ENCODE measurements at regions not wholly inside any gene's neighbourhood (a gene's known extent, or its start where the extent isn't known, plus 50 kb on each side); places are given as distances from the start of the nearest gene placed in this dataset.
A peak's percentile ranks its signal among the peaks of the same experiment; 100 is the strongest.

DNA sequence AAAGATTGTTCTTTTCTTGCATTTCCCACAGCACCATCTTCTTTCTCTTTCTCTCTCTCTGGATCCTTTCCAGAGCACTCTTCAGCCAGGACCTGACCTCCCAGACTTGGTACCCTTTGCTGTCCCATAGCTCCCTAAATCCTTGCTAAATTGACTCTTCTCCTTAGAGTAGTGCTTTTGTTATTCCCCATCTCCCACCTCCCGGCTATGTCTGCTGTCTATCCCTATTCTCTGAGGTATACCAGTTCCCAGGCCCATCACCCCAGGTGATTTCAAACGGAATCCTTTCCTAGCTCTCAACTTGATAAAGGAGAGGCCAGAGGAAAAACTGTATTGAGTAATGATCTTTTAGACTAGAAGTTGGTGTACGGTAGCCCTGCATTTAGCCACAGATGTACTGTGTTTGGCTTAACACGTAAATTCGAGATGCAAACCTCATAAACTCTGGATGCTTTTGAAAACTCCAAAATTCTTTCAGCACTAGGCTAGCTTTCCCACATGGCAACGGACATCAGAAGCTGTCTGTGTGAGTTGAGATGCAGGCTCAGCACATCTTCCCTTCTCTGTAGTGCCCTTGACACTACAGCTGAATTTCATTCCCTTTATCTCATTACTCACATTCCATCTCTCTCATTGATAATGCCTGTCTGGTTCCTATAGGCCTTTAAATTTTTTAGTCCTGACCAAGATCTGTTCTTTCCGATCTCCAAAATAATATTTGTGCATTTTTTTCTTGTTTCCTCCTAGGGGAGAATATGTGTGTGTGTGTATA lies 320.8 kb upstream of the ITGA1 start:
- no peaks in the 10 kb centered on the region for H3K9me3 ChIP-seq
- H3K4me3 ChIP-seq: no peak overlapping the region
- DNase-seq: no peak
- no peaks in the 10 kb centered on the region for H3K36me3 ChIP-seq
- no peaks in the 10 kb centered on the region for H3K27me3 ChIP-seq

DNA sequence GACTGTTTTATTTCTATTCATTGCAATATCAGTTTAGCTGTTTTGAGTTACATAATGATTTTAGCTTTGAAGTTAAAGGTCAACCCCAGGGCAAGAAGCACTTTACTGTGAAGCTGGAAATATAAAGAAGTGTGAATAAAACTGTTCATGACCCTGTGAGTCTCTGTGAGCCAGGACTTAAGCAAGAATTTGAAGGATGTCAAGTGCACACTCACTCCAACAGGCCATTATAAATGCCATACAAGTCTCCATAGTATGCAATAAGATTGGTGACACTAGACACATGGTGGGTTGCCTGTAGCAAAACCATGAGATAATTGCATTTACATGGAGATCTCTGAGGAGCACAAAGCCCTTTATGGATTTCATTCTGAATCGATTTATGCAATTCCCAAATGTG lies 318.7 kb upstream of the ITGA1 start:
- Histone ChIP-seq H3K9me3 (no peaks in the 10 kb centered on the region), H3K36me3 (no peaks in the 10 kb centered on the region), H3K4me3 (no peak overlapping the region), H3K27me3 (no peaks in the 10 kb centered on the region)
- DNase-seq: no peak

DNA sequence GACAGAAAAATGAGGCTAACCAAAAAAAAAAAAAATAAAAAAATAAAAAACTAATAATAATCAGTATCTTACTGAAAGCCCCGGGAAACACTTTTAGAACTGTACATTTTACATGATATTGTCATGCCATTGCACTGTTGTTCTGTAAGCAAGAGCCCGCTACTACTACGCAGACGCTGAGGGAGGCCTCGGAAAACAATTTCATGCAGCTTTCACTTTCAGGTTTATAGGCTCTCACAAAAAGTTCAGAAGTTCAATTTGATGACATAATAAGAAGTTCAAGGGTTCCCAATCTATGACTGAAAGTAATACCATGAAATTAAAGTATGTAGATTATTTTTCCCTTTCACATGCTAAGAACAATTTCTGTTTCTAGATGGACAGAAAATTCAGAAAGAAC lies 318.3 kb upstream of the ITGA1 start:
- no peak for DNase-seq
- H3K9me3 ChIP-seq: no peaks in the 10 kb centered on the region
- H3K27me3 ChIP-seq: no peaks in the 10 kb centered on the region
- no peaks in the 10 kb centered on the region for H3K36me3 ChIP-seq
- H3K4me3 ChIP-seq: no peak overlapping the region

DNA sequence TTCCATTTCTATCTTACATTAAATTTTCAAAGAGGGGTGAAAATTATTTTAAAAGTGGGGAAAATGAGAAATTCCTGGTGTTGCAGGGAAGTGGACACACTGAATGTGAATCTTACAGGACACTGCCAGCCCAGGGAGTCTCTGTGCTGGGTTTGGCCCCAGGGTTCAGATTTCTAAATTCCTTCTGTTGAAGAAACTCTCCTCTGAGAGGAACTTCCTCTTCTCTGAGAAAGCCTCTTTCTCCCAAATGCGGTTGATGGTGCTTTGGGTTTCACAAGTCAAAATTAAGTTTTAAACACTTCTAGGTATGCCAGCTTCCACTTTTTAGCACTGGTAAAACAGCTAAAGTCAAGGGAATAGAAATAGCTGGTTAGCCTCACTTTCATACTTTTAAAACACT lies 317.9 kb upstream of the ITGA1 start:
- no peaks in the 10 kb centered on the region for H3K27me3 ChIP-seq
- DNase-seq: no peak
- no peaks in the 10 kb centered on the region for H3K9me3 ChIP-seq
- H3K36me3 ChIP-seq: no peaks in the 10 kb centered on the region
- no peak overlapping the region for H3K4me3 ChIP-seq

DNA sequence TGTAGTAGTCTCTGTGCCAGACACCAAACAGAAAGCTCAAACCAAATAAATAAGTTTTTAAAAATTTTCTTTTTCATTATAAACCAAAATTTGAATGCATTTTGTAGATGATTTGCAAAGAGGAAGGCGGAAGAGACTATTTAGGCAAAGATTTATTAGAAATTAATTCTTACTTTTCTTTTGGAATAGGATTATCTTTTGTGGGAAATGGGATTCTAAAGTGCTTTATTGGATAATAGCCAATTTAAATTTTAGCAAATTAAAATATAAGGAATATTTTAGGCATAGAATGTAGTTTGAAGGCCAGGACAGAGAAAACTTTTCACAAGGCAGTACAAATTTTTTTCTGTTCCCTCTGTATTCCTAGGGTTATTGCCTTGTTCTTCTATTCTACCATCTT lies 311.4 kb upstream of the ITGA1 start:
- H3K36me3 ChIP-seq: no peaks in the 10 kb centered on the region
- DNase-seq: no peak
- H3K9me3 ChIP-seq: 0 out of 2 replicates have a peak, but pooled peaks cover 2% of the 10 kb centered on the region

DNA sequence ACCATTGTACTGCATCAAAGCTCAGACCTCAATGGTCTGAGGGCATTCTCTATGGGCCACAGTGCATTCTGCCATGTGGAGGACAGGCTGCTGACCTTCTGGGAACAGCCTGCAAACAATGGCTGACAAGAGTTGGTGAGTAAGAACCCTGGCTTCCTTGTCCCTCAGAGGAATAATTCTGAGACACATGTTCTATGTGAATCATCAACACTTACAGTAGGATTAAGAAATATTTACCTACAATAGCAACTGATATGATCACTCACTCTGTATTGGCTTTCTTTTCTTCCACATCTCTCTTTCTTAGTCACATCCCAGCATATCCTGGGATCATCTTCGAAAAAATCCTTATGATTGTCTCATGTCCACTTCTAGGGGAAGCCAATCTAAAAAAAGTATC lies 306.5 kb upstream of the ITGA1 start:
- H3K9me3 ChIP-seq: 0 out of 2 replicates have a peak, but pooled peaks cover 2% of the 10 kb centered on the region
- no peaks in the 10 kb centered on the region for H3K36me3 ChIP-seq
- no peak for DNase-seq
- H3K4me3 ChIP-seq: no peak overlapping the region
- no peaks in the 10 kb centered on the region for H3K27me3 ChIP-seq

More for the DNA sequence above, 311.4 kb upstream of the ITGA1 start:
- Histone ChIP-seq H3K27me3 (no peaks in the 10 kb centered on the region), H3K4me3 (no peak overlapping the region)

DNA sequence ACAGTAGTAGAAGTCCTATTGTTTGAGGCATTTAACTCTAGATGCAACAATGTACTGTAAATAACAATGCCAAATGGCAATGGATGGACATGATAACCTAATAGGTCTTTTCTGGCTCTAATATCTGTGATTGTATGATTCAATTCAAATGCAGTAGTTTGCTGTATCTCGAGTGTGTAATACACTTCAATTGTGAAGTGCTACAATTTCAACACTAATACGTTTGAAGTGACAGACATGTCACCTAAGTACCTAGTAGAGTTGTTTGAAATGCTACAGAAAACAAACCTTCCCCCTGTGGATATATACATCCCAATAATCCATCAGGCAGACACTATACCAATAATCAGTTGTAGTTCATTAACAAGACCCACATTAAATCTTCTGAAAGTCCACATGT lies 305.9 kb upstream of the ITGA1 start:
- H3K27me3 ChIP-seq: no peaks in the 10 kb centered on the region
- no peak for DNase-seq
- H3K9me3 ChIP-seq: 0 out of 2 replicates have a peak, but pooled peaks cover 2% of the 10 kb centered on the region
- no peak overlapping the region for H3K4me3 ChIP-seq
- H3K36me3 ChIP-seq: no peaks in the 10 kb centered on the region

DNA sequence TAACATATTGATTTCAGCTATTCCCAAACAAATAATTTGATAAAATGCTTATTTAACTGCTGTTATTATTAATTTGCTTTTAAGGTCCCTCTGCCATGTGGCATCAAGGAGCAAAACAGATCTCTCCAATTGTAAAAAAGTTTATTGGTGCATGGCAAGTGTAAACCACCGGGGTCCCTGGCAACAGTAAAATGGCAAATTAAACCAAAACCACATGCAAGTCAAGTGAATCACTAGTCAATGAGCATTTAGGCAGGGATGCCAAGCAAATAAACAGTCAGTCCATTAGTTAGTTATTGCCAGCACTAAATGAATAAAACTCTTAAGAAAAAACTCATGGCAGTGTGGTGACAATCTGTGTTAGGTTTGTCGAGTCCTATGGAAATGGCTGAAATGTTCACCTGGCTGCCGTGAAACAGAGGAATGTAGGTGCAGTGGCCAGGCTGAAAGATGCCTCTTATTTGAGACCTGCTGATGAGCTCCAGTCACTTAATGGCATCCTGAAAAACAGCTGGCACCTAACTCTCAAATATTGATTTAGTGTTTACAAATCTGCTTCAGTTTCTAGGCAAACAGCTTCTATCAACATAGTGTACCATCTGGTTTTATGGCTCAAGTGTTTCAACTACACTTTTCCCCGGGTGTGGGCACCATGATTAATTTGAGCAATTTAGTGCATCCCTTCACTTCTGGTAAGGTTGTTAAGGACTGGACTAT lies 296.5 kb upstream of the ITGA1 start:
- Histone ChIP-seq H3K4me3 (no peak overlapping the region), H3K36me3 (no peaks in the 10 kb centered on the region), H3K27me3 (no peaks in the 10 kb centered on the region), H3K9me3 (no peaks in the 10 kb centered on the region)
- peak; percentile 14 for DNase-seq

DNA sequence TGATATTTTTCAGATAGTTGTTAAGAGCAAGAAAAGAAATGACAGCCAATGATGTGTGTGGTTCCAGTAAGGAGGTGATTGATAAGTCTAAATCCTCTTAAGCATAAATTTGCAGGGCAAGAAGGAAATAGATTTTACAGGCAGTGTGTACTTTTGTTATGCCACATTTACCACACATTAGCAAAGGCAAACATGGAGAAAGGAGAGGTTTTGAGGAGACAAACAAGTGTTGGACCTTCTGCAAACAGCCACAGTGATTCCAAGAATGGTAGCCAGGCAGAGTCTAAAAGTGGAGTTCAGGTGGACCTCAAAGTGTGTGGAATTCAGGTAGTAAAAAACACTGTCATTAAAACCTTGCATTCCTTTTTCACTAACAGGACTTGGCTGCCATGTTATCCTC lies 295.9 kb upstream of the ITGA1 start:
- H3K27me3 ChIP-seq: no peaks in the 10 kb centered on the region
- no peak for DNase-seq
- H3K9me3 ChIP-seq: no peaks in the 10 kb centered on the region

DNA sequence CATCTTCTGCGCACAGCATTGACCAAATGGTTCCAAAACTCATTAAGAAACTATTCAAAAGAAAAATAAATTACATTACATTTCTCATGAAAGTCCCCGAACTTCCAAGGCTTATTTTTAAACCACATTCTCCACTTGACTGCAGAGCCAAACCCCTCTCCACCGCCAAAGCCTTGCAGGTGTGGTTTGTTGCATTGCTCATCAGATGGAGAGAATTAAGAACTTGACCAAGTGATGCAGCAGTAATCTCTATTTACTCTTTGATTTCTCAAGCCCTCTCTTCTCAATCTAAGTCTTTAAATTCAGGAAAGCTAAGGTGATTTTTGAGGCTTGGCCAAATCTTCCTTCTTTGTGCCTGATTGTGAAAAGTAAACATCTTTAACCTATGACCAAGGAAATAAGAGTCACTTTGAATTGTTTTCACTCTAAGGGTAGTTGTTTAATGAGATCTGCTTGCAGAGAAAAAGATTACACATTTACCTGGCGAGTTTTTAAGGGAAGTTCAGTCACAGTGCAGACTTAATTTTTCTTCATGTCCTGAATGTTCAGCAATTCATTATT lies 290.5 kb upstream of the ITGA1 start:
- Histone ChIP-seq H3K36me3 (no peaks in the 10 kb centered on the region), H3K9me3 (no peaks in the 10 kb centered on the region), H3K4me3 (no peak overlapping the region), H3K27me3 (no peaks in the 10 kb centered on the region; the same call in 1 of the 2 replicates)
- DNase-seq: no peak

More for the DNA sequence above, 295.9 kb upstream of the ITGA1 start:
- H3K4me3 ChIP-seq: no peak overlapping the region
- no peaks in the 10 kb centered on the region for H3K36me3 ChIP-seq

DNA sequence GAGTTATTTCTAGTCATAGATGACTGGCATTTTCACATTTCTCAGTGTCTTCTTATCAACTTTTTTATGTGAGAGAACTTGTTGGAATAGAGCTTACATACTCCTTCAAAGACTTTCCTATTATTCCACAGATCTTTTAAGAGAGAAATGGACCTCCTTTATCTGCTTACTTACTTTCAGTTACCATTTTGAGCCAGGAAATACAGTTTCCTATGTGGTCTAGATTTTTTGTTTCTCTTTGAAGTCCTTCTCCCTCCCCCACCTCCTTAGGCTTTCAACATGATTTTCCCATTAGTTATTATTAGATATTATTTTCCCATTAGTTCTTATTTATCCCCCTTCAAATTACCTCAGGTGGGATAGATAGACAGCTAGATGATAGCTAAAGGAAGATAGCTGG lies 289.1 kb upstream of the ITGA1 start:
- no peaks in the 10 kb centered on the region for H3K9me3 ChIP-seq
- H3K36me3 ChIP-seq: no peaks in the 10 kb centered on the region
- H3K27me3 ChIP-seq: no peaks in the 10 kb centered on the region; the same call in 1 of the 2 replicates
- H3K4me3 ChIP-seq: no peak overlapping the region
- no peak for DNase-seq

DNA sequence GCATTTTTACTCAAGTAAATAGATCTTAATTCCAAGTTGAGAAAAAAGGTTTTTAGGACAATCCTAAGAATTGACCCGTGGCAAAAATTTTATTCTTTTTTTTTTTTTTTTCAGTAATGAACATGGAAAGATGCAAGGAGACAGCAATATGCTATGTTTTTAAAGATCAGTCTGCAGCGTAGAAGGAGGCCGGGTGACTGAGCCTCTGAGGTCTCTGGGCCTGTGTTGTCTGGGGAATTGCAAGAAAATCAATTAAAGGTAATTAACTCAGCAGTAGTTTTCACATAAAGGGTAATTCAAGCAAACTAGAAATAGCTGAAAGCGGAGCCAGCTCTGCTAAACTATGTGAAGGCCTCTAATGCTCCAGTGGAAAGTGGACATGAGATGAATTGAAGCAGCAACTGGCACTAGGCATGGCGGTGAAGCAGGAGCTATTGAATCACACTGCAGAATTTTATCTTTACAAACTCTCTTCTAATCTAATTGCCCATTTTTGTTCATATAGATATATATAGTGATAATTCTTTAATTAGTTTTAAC lies 285.2 kb upstream of the ITGA1 start:
- H3K36me3 ChIP-seq: no peaks in the 10 kb centered on the region
- DNase-seq: no peak
- H3K4me3 ChIP-seq: no peak overlapping the region
- H3K27me3 ChIP-seq: no peaks in the 10 kb centered on the region; the same call in 1 of the 2 replicates
- H3K9me3 ChIP-seq: no peaks in the 10 kb centered on the region

DNA sequence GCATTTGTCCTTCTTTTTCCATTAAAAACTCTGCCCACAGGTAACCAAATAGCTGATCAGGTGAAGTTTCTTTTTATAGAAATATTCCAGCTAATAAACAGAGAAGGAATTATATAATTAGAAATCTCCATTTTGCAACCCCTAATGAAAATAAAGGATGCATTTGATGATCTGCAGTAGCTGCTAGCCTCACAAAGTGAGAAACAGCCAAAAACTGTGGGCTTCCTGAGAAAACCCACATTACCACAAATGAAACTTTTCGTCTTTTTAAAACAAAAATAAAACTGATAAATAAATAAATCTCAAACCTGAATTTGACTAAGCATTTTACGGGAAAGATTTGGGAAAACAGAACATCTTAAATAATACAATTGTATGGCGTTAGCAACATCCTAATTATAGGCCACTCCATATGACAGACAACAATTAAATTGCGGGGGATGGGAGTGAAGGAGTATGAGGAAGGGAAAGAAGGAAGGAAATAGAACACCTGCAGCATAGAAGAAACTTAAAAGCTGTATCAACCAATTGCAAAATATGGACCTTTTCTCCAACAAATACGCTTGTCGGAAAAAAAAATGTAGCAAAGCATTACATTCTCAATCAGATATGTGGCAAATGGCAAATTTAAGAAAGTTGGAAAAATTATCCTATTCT lies 283.0 kb upstream of the ITGA1 start:
- Histone ChIP-seq H3K4me3 (no peak overlapping the region), H3K9me3 (no peaks in the 10 kb centered on the region), H3K36me3 (no peaks in the 10 kb centered on the region), H3K27me3 (no peaks in the 10 kb centered on the region)
- DNase-seq: no peak

DNA sequence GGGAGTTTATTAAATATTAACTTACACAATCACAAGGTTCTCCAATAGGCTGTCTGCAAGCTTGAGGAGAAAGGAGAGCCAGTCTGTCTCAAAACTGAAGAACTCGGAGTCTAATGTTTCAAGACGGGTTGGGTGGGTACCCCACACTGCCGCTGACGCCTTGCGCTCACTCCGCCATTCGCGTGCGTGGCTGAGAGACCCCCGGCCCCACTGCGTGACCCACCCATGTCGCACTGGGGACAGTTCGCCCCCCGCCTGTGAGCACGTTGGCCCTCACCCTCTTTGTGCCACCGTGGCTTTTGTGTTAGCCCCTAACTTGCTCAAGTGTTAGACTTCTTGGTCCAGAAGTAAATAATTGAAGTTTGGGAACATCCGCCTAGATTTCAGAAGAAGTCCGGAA lies 270.0 kb upstream of the ITGA1 start:
- Histone ChIP-seq H3K36me3 (no peaks in the 10 kb centered on the region), H3K27me3 (no peaks in the 10 kb centered on the region), H3K4me3 (no peak overlapping the region), H3K9me3 (no peaks in the 10 kb centered on the region)
- no peak for DNase-seq

DNA sequence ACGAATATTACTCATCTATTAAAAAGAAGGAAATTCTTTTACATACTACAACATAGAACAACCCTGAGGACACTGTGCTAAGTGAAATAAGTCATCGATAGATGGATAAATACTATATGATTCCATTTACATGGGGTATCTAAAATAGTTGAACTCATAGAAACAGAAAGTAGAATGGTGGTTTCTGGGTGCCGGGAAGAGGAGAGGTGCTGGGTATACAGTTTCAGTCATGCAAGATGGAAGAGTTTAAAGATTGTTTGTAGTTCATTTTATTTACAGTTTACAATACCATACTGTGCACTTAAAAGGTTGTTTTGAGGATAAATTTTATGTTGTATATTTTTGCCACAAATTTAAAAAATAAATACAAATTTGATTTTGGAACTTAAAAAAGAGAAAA lies 267.5 kb upstream of the ITGA1 start:
- Histone ChIP-seq H3K4me3 (no peak overlapping the region), H3K27me3 (no peaks in the 10 kb centered on the region), H3K9me3 (no peaks in the 10 kb centered on the region), H3K36me3 (no peaks in the 10 kb centered on the region)
- DNase-seq: no peak

DNA sequence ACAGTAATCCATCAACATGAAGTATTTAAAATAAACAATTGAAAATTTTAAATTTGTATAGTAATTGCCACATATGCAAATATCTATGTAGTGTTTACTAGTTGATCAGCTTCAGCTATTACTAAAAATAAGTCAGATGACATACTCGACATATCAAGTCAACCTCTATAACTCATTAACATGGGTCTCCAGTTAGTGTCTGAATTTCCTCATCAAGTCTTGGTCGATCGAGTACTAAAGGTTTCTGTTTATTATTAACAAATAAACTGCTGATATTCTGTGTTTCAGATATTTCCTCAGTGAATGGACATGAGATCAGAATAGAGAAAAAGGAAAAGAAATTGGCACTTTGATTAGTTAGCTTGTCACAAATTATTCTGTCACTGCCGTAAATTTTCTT lies 266.5 kb upstream of the ITGA1 start:
- Histone ChIP-seq H3K9me3 (no peaks in the 10 kb centered on the region), H3K36me3 (no peaks in the 10 kb centered on the region), H3K4me3 (no peak overlapping the region), H3K27me3 (no peaks in the 10 kb centered on the region)
- DNase-seq: no peak

DNA sequence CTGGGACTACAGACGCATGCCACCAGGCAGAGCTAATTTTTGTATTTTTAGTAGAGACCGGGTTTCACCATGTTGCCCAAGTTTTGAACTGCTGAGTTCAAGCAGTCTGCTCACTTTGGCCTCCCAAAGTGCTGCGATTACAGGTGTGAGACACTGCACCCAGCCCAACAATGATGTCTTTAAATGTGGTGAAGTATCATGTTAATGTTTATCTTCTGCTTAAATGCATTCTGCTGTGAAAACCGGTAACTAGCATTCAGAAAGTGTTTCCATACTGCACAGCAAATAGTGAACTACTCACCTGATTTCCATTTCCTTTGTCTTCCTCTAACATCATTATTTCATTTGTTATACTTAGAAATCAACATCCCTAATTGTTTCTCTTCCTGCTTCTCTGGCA lies 264.0 kb upstream of the ITGA1 start:
- no peaks in the 10 kb centered on the region for H3K27me3 ChIP-seq
- H3K4me3 ChIP-seq: no peak overlapping the region
- DNase-seq: no peak
- no peaks in the 10 kb centered on the region for H3K9me3 ChIP-seq
- H3K36me3 ChIP-seq: no peaks in the 10 kb centered on the region
